GM18505 (cell line): ENCODE measurements at regions not wholly inside any gene's neighbourhood (a gene's known extent, or its start where the extent isn't known, plus 50 kb on each side); places are given as distances from the start of the nearest gene placed in this dataset.
A peak's percentile ranks its signal among the peaks of the same experiment; 100 is the strongest.

Source experiments
- ATAC-seq: cut with Tn5 transposase; IDR thresholded peaks from one replicate; pipeline ENCODE4 v1.9.1; 2021; ENCODE audit not compliant: unreplicated experiment
- POLR2A ChIP-seq: IDR thresholded peaks from 4 replicates; pipeline ENCODE4 v1.6.1; 2011; ENCODE audit warnings: borderline replicate concordance; ENCODE audit not compliant: insufficient read depth, insufficient read length; ENCODE audit errors: extremely low read depth

DNA sequence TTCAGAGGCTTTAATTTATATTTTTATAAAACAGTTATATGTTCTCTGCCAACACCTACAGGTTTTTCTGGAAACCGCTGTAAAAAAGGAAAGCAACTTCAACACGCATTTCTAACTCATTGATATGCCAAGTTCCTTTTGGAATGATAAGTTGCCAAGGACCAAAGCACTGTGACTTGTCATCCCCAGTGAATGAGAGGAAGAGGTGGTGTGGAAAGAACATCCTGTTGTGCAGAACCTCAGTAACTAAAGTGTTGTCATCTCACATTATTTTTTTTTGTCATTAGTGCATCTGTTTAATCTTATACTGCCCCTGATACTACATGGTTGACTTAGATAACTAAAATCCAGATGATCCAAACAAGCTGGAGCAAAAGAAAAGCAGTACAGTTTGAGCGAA, 96.0 kb upstream of the NEUROD1 start:
- TF ChIP-seq POLR2A, result no peak
- ATAC-seq, result no peak

DNA sequence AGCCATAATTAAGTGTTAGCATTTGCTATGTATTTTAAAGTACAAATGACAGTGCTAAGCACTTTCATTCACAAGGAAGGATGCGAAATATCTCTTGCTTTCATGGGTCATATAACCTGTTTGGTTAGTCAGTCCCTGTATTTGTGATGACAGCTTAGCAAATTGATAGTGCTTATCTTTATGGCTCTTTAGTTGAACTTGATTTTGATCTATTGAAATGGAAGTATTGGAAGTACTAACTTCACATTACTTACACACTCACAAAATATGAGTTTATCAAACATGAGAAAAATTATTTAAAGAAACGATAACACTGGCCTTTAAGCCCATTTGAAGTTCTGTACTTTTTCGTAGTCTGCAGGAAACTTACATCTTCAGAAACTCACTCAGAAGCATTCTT, 97.4 kb upstream of the NEUROD1 start:
- ATAC-seq, result no peak
- TF ChIP-seq POLR2A, result no peak

DNA sequence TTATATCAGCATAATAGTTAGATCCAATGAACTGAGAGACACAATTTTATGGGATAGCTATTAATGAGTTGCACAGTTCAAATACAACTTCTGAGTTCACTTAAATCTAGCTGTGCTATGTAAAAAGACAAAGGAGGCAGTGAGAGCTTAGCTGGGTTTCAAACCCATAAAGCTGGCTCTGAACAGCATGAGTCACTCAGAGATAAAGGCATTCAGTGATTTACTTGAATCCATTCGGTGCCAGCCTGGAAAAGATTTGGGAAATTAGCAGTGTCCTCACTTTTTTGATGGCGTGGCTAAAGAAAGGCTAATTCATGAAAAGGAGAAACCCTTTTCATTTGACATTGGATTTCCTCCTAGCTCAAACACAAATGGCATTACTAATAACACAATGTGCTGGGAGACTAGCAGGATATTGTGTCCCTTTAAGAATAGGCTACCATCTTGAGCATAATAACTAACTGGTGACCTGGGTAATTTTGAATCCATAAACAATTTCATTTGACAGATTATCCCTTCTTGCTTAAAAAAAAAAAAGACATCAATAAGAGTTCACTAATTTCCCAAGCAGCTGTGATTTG, 98.4 kb upstream of the NEUROD1 start:
- no peak for ATAC-seq
- TF ChIP-seq POLR2A, result no peak

DNA sequence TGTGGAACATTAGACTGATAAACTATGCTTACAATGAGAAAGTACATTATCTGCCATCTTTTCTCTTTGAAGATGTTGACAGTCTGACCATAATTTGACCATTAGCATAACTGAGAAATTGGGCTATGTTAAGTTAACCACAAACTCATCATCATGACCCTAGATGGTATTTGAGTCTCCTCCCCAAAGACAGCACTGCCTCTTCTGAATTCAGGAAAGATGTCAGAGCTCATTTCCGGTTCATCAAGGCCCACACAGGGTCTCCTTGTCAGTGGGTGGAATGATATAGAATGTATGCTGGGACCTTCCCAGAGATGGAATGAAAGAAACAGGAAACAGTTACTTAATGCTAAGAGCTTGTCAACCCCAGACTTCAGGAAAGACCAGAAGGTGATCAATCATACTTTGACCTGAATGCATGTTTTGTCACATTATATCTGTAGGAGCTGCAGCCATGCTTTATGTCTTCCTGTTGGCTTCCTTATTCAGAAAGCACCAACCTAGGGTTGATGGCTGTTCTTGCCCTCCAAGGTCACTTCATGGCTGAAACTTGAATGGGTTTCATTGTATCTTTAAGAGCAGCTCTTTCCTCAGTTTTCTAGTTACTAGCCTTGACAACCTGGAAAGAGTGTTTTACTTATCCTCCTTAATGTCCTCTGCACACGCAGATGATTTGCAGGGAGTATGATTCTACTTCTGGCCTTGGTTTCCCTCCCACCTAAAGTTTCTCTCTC, 99.1 kb upstream of the NEUROD1 start:
- ATAC-seq, result no peak
- no peak for TF ChIP-seq POLR2A

DNA sequence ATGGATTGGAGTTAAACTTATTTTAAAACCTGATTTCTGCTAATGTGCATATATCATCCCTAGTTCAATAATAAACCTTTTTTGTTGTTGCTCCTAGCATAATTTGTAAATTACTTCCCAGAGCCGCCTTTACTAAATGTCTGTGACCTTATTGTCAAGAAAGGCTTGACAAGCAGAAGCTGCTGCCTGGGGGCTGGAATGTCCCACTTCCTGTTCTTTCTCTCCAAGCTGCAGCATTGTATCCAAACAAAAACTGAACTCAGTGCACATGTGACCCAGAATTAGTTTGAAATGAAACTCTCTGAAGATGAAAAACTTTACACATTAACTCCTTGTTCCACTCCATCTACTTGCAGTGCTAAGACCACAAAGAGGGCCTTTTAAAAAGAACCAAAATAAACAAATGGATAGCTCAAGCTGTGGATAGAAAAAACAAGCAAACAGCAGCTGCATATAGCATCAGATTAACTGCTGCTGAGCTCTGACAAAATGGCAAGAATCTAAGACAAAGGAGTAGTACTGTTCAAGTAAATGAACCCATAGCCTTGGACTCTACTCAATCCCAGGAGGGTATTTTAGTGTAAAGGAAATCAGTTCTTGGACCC, 99.8 kb upstream of the NEUROD1 start:
- no peak for TF ChIP-seq POLR2A
- peak; percentile 63 for ATAC-seq

DNA sequence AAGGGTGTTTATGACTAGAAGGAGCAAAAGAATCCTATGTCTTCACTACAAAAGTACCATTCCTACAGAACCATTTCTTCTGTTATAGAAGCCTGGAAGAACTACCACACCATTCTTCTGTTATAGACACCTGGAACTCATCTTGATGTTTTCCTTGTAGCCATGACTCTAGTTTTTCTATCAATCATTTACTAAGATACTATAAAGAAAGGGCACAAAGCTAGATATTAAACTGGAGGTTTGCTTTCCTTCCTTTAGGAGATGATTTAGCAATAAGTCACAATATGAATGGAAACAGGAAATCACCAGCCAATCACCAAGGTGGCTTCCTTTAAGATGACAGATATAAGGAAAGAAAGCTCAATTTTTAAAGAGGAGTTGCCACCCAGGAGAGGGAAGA, 100.3 kb upstream of the NEUROD1 start:
- TF ChIP-seq POLR2A, result no peak
- peak; percentile 17 for ATAC-seq

DNA sequence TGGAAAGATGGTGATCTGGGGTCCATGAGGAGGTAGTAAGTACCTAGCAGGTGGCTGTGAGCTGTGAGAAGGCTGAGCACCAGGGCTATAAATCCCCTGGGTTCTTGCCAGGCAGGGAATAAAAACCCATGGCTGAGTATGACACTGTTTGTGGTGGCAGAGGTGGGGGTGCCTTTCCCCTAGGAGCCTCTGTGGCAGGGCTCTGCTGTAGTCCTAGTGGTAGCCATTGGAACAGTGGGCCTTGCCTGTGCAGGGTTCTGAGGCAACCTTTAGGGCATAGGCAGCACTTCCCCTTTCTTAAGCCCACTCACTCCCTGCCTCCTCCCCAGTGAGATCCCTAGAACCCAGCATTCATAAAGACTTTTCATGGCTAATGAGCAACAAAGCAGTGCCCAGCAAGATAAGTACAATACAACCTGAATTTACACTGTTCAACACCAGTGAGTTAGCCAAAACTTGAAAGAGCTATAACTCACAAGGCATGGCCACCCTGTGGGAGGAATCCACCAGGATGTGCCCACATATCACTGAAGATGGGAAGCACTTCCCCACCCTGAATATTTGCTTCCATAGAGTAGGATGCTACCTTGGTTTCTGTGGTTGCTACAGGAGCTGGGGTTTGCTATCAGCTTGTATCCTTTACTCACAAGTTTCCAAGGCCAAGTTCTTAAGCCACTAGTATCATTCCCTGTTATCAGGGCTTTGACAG, 100.9 kb upstream of the NEUROD1 start:
- TF ChIP-seq POLR2A, result no peak
- ATAC-seq, result peak; percentile 60

DNA sequence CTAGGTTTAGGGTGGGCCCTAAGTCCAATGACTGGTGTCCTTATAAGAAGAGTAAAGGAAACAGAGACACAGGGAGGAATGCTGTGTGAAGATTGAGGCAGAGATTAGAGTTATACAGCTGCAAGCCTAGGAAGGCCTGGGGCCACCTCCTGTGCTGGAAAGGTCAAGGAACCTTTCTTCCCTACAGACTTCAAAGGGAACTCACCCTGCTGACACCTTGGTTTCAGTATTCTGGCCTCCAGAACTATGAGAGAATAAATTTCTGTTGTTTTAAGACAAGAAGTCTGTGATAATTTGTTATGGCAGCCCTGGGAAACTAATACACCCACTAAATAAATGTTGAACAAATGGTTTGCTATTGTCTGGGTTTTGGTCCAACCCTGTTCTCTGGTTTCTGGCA, 102.3 kb upstream of the NEUROD1 start:
- no peak for TF ChIP-seq POLR2A
- ATAC-seq, result no peak

DNA sequence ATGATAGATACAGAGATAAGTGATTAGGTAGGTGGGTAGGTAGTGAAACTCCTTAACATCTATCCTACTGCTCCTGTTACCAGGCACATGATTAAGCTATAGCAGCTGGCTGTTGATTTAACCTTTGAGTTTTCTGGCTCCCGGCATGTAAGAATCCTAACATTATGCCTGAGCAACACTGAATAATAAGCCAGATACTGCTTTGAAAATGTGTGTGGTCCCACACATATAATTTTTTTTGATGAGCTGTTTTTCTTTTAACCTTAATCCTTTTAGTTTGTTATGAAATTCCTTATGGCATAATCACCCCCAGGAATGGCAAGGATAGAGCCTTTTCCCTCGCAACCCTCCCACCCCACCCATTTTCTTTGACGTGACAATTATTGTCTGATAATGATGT, 104.2 kb upstream of the NEUROD1 start:
- TF ChIP-seq POLR2A, result no peak
- ATAC-seq, result no peak

DNA sequence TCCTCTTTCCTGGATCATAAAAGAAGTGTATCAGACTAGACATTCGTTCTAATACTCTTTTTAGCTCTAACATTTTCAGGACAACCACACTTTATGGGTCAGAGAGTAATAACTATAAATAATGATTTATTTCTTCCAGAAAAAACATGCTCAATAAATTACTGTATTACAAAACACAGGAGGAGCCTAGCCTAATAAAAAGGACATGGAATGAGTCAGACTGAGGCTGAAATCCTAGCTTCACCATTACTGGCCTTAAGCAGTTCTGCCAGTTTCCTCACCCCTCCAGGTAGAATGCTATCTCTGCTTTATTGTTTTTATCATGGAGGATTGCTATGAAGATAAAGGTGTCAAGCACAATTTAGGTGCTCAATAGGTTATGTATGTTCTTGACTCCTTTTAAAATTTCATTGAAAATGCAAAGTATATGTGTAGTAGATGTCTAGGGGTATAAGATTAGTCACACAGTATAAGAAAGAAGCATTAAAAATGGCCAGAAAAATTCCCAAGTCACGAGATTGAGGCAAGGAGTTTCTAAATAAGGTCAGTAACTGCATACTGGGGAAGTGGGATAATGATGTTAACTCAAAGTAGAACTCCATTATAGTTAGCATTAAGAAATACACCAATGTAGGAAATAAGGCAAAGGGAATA, 105.5 kb upstream of the NEUROD1 start:
- ATAC-seq, result no peak
- no peak for TF ChIP-seq POLR2A

DNA sequence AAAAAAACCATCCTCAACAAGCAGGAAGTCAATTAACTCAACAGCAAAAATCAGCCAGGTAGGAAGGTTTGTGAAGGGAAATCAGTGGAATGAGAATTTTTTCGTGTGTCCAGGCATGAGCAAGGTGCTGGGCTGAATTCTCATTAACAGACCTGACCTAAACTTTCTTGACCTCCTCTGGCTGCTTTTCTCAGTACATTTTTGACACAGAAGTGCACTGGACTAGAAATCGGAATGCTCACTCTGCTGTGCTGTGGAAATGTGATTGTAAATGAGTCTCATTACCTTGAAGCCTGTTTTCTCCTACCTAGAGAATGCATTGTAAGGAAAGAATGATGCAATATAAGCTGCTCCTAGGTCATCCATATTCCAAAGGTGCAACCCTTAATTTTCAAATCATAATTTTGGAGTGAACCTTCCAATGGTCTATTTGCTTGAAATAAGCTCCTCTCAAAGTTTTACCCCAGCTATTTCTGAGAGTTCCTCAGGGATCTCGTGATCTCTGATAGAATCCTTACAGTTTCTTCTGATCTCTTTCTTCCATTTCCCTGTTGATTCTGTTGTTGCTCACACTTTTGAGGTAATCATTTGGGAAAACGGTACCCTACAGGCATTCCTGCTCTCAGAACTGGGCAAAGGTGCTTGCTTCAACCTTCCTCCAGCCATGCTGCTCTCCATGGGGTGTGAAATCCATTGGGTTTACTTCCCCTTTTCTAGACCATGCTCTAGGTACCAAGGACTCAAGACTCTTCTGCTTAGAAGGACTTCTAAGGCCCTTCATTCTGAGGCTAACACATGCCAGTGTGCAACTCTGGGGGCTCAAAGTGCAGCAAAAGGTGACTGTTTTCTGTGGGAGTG, 104.9 kb upstream of the ITPRID2 start:
- ATAC-seq, result no peak
- TF ChIP-seq POLR2A, result no peak

DNA sequence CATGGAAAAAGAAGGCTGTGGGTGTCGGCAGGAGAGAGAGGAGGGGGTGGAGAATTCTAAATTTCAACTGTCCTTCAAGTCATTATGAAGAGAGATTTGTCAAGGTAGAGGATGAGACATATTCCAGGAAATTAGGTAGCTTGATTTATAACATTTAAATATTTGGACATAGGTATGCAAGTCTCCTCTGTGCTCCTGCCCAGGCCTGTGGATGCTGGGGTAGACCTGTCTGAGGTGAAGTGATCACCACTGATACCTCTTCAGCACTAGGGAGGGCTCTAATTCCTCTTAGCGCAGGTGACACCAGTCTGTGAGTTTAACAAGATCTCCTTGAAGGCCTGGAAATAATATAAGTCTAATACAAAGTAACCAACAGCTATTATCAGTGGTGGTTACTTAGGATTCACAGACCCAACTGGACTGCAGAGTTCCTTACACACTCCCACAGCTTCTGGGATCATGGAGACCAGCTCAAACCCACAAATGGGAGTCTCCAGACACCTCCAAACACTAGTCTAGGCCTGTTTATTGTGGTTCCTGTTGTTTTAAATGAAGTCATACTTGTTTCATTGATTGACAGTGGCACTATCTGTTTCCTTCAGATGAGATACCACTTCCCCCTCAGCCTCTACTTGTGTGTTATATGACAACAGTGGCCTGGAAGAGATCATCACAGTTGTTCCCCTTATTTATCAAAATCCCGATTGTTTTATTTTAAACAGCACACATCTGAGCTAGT, 104.1 kb upstream of the ITPRID2 start:
- no peak for ATAC-seq
- no peak for TF ChIP-seq POLR2A

DNA sequence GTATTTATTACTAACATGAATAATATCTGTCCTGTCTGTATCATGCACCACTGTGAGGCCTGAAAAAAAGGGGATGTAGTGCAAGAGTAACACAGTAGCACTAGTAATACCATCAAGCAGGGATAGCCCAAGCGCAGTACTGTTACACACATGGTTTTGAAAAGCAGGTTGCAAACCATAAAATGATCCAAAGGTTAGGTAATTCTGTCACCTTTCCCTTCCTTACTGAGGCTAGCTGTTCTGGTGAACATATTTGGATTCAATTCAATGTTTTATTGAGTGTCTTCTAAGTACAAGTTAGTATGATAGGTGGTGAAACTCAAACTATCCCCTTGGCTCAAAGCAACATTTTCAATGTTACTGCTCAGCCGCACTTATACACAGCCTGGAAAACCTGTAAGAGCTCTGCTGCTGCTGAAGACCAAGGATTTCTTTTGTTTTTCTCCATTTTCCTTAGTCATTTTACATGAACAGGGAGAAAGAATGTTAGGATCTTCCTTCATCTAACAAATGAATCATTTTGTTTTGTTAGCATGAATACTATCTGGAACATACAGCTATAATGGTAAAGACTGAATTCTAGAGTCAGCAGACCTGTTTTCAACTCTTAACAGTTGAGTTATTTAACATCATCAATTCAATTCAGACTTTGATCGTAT, 102.5 kb upstream of the ITPRID2 start:
- ATAC-seq, result no peak
- no peak for TF ChIP-seq POLR2A
